K562 (cell line): ENCODE measurements at regions not wholly inside any gene's neighbourhood (a gene's known extent, or its start where the extent isn't known, plus 50 kb on each side); places are given as distances from the start of the nearest gene placed in this dataset.

Source experiments
- ATAC-seq: fragments of 200-7000 bp; cut with Tn5 transposase; 3 replicates; pipeline ENCODE4 v1.9.1; 2020; ENCODE audit warnings: moderate library complexity
- BruUV-seq: library from RNA; stranded (reverse); fragments of 400-500 nt; replicated peaks from 2 replicates; lab custom pipeline; 2021; lab: Mats Ljungman, UMichigan
- CTCF ChIA-PET: fragments of 300-600 bp; formaldehyde crosslinking; extraction: SDS; loops from one replicate; lab custom pipeline; 2021; ENCODE audit warnings: low intra/inter-chr PET ratio; lab: Yijun Ruan, JAX
- POLR2A ChIA-PET: fragments of 300-600, 350-650 bp; sonication (Branson Sonifier 250); formaldehyde crosslinking; extraction: SDS; loops from one replicate; lab custom pipeline; 2021; ENCODE audit warnings: antibody characterized with exemption, inconsistent platforms; lab: Yijun Ruan, JAX
- DNase-seq, 4 experiments: peaks; one replicate each; pipeline versions ENCODE4 v3.0.0 to v3.0.0-alpha.2; 2011 to 2018; ENCODE audit warnings: low spot score in 3 of 4, mixed read lengths in 3 of 4; ENCODE audit errors: extremely low read depth in 1 of 4
- FAIRE-seq: peaks from 2 replicates; lab custom pipeline; 2011; peaks lifted over from hg19 to GRCh38; lab: Jason Lieb, UNC
- H2AFZ ChIP-seq: 2 replicates; pipeline ENCODE4 v1.6.0; 2011; ENCODE audit warnings: low read depth, low read length, control low read depth, inconsistent platforms
- H3K27ac ChIP-seq: fragments of 200-600 bp; 3 replicates; pipeline ENCODE4 v1.8.0; 2011; ENCODE audit warnings: low read depth, mild to moderate bottlenecking, control low read depth, inconsistent platforms, low read length, moderate library complexity, mixed read lengths; ENCODE audit errors: extremely low read depth
- H3K27me3 ChIP-seq, 2 experiments: fragments of 300-600 bp in 1 of 2; 2 replicates in 1 of 2; 3 replicates in 1 of 2; pipeline versions ENCODE4 v1.6.0 to v1.8.0; 2011; ENCODE audit warnings: inconsistent platforms in 2 of 2, low read length in 2 of 2, mild to moderate bottlenecking in 1 of 2, mixed read lengths in 1 of 2, moderate library complexity in 1 of 2; ENCODE audit not compliant: control insufficient read depth in 2 of 2, insufficient read depth in 2 of 2
- H3K36me3 ChIP-seq: fragments of 300-600 bp; 3 replicates; pipeline ENCODE4 v1.8.0; 2011; ENCODE audit warnings: mild to moderate bottlenecking, low read length, inconsistent platforms; ENCODE audit not compliant: control insufficient read depth, insufficient read depth
- H3K4me1 ChIP-seq, 2 experiments: fragments of 200-600 bp in 1 of 2; replicated peaks in 1 of 2; 2 replicates in 1 of 2; 3 replicates in 1 of 2; pipeline versions ENCODE4 v1.5.1 to v1.8.0; 2011; ENCODE audit warnings: inconsistent platforms in 2 of 2, low read length in 2 of 2, mild to moderate bottlenecking in 1 of 2, mixed read lengths in 1 of 2, moderate library complexity in 1 of 2; ENCODE audit not compliant: control insufficient read depth in 2 of 2, insufficient read depth in 2 of 2
- H3K4me2 ChIP-seq: 2 replicates; pipeline ENCODE4 v1.6.1; 2011; ENCODE audit warnings: low read length, control low read depth, inconsistent platforms, mixed read lengths; ENCODE audit not compliant: insufficient read depth
- H3K4me3 ChIP-seq: fragments of 200-600 bp; sonication (generic), shearing (Covaris generic); 2 replicates; pipeline ENCODE4 v1.5.1; 2016; ENCODE audit warnings: control low read depth, inconsistent platforms
- H3K79me2 ChIP-seq: fragments of 200-600 bp; 3 replicates; pipeline ENCODE4 v1.8.0; 2011; ENCODE audit warnings: low read length, inconsistent platforms; ENCODE audit not compliant: control insufficient read depth, insufficient read depth
- H3K9ac ChIP-seq, 2 experiments: 2 replicates each; pipeline versions ENCODE4 v1.6.0 to v1.6.1; 2011; ENCODE audit warnings: low read depth in 2 of 2, low read length in 2 of 2, control low read depth in 1 of 2, inconsistent platforms in 1 of 2, mild to moderate bottlenecking in 1 of 2, mixed read lengths in 1 of 2; ENCODE audit not compliant: insufficient read depth in 1 of 2
- H3K9me1 ChIP-seq: one replicate; pipeline ENCODE4 v1.6.0; 2011; ENCODE audit warnings: inconsistent platforms, mild to moderate bottlenecking, low read length, moderate library complexity; ENCODE audit not compliant: control insufficient read depth, insufficient read depth
- H3K9me3 ChIP-seq: replicated peaks from 2 replicates; pipeline ENCODE4 v1.5.1; 2011; ENCODE audit warnings: low read depth, low read length, inconsistent platforms; ENCODE audit not compliant: control insufficient read depth, insufficient read depth
- H4K20me1 ChIP-seq: replicated peaks from 2 replicates; pipeline ENCODE4 v1.6.1; 2011; ENCODE audit warnings: low read length, inconsistent platforms, mixed read lengths; ENCODE audit not compliant: control insufficient read depth, insufficient read depth
- ARID1B ChIP-seq: fragments of 450-650 bp; IDR thresholded peaks from 2 replicates; pipeline ENCODE4 v1.6.1; 2016; ENCODE audit warnings: antibody characterized with exemption, mild to moderate bottlenecking, inconsistent platforms
- CEBPB ChIP-seq: fragments of 450-650 bp; IDR thresholded peaks from 2 replicates; pipeline ENCODE4 v1.6.1; 2016; ENCODE audit warnings: missing genetic modification characterization, missing compliant biosample characterization
- DMBX1 ChIP-seq: fragments of 250-450 bp; sonication (Bioruptor Pico); IDR thresholded peaks from 2 replicates; pipeline ENCODE4 v1.8.0; 2022; ENCODE audit warnings: inconsistent platforms, mild to moderate bottlenecking, moderate library complexity, borderline replicate concordance
- NCOA4 ChIP-seq: fragments of 450-650 bp; IDR thresholded peaks from 2 replicates; pipeline ENCODE4 v1.6.1; 2018; ENCODE audit warnings: mild to moderate bottlenecking; ENCODE audit not compliant: partially characterized antibody
- STAG1 ChIP-seq: sonication (generic); formaldehyde crosslinking; IDR thresholded peaks from 2 replicates; pipeline ENCODE4 v1.5.0; 2020; ENCODE audit warnings: missing genetic modification reagents, borderline replicate concordance
- WGBS: fragments of 100-300 bp; shearing (Covaris generic); methylation state at CpG from one replicate; pipeline ENCODE4 v1.1.6; 2016; ENCODE audit warnings: low coverage, mixed read lengths; ENCODE audit not compliant: insufficient coverage; ENCODE audit errors: missing lambda C conversion rate; 5-methylcytosine and 5-hydroxymethylcytosine counted together
- in situ Hi-C: fragments of 300-500 bp; cut with MboI; formaldehyde crosslinking; loops from 4 replicates; pipeline ENCODE4 v1.15.0; 2018; ENCODE audit warnings: inconsistent platforms, mixed read lengths
- intact Hi-C: fragments of 100-400 bp; cut with micrococcal nuclease; formaldehyde crosslinking; loops from 2 replicates; pipeline ENCODE4 v1.14.2; 2022
- TF ChIP-seq, protein P1 (sequence below), 3 experiments: IDR thresholded peaks in 2 of 3; conservative IDR thresholded peaks in 1 of 3; 2 replicates each; pipeline ENCODE4 v1.5.1; 2011 to 2012; ENCODE audit warnings: low read length in 3 of 3, mild to moderate bottlenecking in 3 of 3, control low read depth in 2 of 3, improper control_type of control experiment in 1 of 3, inconsistent platforms in 1 of 3, low read depth in 1 of 3, mixed read lengths in 1 of 3, moderate library complexity in 1 of 3; ENCODE audit not compliant: insufficient read depth in 2 of 3
- TF ChIP-seq, protein P2 (sequence below): fragments of 450-650 bp; conservative IDR thresholded peaks from 2 replicates; pipeline ENCODE4 v1.6.1; 2016; ENCODE audit warnings: missing genetic modification characterization, low read depth, mild to moderate bottlenecking, missing compliant biosample characterization, moderate library complexity

DNA sequence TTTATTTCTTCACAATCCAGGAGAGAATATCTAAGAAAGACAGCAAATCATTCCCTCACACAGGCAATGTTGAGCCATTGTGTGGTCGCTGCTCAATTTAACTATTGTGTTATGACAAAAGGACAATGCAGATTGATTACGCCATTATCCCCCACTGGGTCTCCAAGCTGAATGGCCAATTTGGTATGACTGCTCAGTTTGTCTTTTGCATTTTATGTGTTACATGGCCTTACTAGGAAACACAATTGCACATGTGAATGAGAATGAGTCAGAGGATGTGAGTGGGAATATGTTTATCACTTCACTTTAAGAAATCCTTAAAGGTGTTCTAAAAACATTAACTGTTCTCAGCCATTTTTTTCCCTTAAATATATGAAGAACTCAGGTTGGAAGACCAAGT is 108.3 kb downstream of the FAM174A start:
- DNase-seq = no peak
- POLR2A ChIA-PET = interaction anchor here (1.1 kb wide), 1 partner anchor 89 kb away, joined by 4 read pairs; no protein-coding TSS in a partner anchor
- in situ Hi-C loops = no loop called here
- H2AFZ ChIP-seq = no peak overlapping the region
- no peak overlapping the region for H3K4me3 ChIP-seq
- intact Hi-C loops = no loop called here
- H3K79me2 ChIP-seq = no peaks in the 10 kb centered on the region
- BruUV-seq = no TSS peak
- no peaks in the 10 kb centered on the region for H3K27me3 ChIP-seq
- no peak for ATAC-seq
- H3K9me3 ChIP-seq = no peaks in the 10 kb centered on the region
- WGBS = 22% methylated on average over 2 of the region's 2 CpGs
- peaks cover 0 to 12% of the 10 kb centered on the region in 2 experiments; a peak in 3 of 5 replicates for H3K4me1 ChIP-seq
- H3K27ac ChIP-seq = 0 out of 3 replicates have a peak overlapping the region, but pooled peaks have one; percentile 10
- H3K9me1 ChIP-seq = no peaks in the 10 kb centered on the region
- TF ChIP-seq ARID1B = 0 out of 2 replicates have a peak, but pooled peaks have one; percentile 14
- no peak for TF ChIP-seq NCOA4
- TF ChIP-seq, protein P1, sequence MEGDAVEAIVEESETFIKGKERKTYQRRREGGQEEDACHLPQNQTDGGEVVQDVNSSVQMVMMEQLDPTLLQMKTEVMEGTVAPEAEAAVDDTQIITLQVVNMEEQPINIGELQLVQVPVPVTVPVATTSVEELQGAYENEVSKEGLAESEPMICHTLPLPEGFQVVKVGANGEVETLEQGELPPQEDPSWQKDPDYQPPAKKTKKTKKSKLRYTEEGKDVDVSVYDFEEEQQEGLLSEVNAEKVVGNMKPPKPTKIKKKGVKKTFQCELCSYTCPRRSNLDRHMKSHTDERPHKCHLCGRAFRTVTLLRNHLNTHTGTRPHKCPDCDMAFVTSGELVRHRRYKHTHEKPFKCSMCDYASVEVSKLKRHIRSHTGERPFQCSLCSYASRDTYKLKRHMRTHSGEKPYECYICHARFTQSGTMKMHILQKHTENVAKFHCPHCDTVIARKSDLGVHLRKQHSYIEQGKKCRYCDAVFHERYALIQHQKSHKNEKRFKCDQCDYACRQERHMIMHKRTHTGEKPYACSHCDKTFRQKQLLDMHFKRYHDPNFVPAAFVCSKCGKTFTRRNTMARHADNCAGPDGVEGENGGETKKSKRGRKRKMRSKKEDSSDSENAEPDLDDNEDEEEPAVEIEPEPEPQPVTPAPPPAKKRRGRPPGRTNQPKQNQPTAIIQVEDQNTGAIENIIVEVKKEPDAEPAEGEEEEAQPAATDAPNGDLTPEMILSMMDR (IDR thresholded peaks at IDR 0.05 in 2 of 3, conservative IDR thresholded peaks at IDR 0.05 in 1 of 3; ENCODE audit: insufficient read depth in 2 of 3, low read depth in 1 of 3, low read length in 3 of 3) = no peak
- TF ChIP-seq STAG1 (CRISPR knock-in tag) = no peak
- TF ChIP-seq CEBPB (tag) = 0 out of 2 replicates have a peak, but pooled peaks have one; percentile 27
- no peak for TF ChIP-seq DMBX1
- TF ChIP-seq, protein P2, sequence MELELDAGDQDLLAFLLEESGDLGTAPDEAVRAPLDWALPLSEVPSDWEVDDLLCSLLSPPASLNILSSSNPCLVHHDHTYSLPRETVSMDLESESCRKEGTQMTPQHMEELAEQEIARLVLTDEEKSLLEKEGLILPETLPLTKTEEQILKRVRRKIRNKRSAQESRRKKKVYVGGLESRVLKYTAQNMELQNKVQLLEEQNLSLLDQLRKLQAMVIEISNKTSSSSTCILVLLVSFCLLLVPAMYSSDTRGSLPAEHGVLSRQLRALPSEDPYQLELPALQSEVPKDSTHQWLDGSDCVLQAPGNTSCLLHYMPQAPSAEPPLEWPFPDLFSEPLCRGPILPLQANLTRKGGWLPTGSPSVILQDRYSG (tag) = no peak
- H3K36me3 ChIP-seq = no peaks in the 10 kb centered on the region
- H3K9ac ChIP-seq = no peak overlapping the region
- FAIRE-seq = no peak
- H4K20me1 ChIP-seq = no peaks in the 10 kb centered on the region
- CTCF ChIA-PET = no interaction called here
- H3K4me2 ChIP-seq = no peak overlapping the region
